GDM1 (cell line): ENCODE measurements at regions not wholly inside any gene's neighbourhood (a gene's known extent, or its start where the extent isn't known, plus 50 kb on each side); places are given as distances from the start of the nearest gene placed in this dataset.

Source experiments
- DNase-seq: peaks from one replicate; lab custom pipeline; 2025; lab: John Stamatoyannopoulos, UW

DNA sequence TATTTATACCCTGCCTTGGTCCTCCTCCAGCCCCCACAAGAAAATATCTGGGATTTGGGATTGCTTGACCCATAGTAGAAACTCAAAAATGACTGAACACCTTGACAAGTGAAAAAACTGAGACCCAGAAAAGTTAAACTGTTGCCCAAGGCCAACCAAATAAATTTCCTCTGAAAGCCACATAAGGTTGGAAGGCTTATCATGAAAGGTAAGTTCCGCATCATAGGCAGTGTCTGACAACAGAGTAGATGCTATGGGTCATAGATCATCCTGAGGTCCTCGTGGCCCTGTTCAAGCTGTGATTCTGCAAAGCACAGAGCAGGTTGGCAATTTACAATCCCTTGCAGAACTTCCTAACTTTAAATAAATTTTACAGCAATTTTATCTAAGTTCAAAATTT lies 140.8 kb upstream of the TSC22D2 start:
- DNase-seq = no peak

DNA sequence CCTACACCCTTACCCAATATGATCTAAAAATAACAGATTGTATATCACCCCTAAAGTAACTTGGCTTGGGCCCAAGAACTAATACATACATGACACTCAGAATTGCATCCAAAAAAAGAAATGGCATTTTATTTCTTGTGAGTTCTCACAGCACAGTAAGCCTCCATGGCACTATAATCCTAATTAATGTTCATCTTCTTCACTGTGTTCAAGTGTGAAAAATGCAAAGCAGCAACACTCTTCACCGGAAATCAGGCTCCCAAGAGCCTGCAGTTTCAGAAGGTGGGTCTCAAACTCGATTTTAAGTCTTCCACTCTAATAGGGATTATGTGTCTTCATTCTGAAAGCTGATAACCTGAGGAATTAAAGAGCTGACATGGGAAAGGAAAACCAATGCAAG lies 142.8 kb upstream of the TSC22D2 start:
- DNase-seq = no peak

DNA sequence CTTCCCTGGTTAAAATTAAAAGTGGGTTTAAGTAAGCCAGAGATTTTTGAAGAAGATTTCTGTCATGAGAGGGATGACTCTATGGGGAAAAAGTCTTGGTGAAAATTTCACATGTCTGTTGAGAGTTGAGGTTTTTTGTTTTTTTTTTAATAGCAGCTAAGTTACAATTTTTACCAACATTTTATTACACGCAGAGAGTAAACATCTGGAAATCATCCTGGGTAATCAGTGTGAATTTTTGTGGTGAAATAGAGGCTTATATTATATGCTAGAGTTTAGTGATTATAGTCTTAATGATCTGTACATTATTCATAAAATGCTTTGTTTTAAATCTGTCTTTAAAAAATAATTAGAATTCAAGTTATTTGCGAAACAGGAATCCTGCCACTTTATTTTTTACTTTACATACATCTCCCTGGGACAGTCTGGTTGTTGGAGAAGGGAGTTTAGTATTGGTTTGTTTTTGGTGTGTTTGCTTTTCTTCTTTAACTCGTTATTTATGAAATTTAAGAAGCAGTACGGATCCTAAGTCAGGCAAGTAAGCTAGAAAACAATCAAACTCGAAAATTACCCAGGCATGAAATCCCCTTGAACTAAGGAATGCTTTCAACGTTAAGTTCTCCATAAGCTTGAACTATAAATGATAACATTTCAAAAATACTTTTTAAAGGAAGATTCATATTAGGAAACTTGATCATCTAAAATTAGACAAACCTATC lies 143.4 kb upstream of the TSC22D2 start:
- DNase-seq = no peak

DNA sequence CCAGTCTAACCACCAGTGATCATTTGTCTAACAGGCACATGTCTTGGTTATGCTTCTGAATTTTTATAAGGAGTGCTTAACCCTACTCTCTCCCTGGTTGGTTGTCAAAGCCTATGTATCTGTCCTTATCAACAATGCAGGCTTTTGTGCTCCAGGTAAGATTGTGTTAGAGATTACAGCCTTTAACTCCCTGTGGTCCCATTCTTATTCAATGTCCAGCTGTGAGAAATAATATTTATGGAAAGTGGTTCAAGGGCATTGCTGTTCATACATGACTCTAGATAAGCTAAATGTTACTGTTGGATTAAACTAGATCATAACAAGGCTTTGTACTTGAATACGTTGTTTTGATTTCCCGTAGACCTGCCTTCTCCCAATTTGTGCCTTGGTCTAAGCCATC lies 146.1 kb upstream of the TSC22D2 start:
- no peak for DNase-seq

DNA sequence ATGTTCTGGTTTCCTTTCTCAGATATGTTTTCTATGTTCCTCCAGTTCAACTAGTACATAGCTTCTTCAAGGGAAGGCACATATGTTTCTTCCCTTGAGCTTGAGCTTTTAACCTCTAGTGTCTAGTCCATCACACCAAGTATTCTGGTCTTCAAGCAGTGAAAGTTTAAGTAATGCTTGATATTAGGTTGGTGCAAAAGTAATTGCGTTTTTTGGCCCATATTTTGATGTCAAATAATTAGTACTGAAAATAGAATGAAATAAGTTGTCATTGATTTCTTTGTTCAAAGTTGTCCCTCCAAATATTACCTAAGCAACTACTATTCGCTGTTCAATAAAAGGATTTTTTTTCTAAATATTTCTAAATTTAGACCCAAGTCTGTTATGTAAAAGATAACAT lies 146.7 kb upstream of the TSC22D2 start:
- no peak for DNase-seq

DNA sequence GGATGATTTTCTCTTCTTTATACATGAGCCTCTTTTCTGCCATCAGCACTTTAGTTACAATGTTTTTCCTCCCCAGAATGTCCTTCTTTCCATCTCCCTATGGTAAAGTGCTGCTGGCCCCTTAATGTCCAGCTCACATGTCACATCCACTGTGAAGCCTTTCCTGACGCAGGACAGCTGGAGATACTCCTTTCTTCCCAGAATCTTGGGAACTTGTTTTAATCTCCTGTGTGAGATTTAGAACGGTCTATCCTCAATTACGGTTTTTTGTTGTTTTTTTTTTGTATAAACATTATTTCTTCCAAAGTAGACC lies 147.7 kb upstream of the TSC22D2 start:
- no peak for DNase-seq

DNA sequence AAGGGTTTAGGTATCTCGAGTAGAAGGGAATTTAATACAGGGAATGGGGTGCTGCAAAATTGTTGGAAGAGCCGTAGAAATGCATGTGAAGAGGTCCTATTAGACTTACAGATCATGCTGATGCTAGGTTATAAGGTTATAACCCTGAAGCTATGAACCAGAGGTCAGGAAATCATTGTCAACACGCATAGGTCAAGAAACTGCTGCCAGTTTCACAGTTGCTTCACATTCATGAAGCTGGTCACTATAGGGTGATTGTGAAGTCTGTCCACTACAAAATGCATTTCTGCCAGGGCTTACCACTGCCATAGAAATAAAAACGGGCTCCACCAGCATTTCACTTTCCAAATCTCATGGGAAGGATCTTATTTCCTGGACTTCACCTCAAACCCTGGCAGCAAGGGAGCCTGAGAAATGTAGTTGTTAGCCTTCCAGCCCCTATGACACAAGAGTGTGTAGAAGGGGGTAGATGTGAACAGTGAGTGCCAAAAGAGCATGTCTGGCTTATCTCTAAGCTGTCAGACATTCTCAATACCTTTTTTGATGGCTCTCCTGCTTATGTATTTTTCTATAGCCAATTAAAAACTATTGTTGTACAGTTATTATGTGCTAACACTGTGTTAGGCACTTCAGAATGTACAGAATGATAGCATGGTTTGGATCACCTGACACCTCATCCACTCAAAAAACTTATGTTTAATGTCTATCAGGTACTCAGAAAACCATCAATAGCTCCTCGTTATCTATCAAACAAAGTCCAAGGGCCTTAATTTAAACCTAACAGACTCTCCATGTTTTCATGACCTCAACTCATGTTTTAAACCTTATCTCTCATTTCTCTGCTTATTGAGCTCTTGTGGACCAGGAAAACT lies 148.3 kb upstream of the TSC22D2 start:
- DNase-seq = no peak

DNA sequence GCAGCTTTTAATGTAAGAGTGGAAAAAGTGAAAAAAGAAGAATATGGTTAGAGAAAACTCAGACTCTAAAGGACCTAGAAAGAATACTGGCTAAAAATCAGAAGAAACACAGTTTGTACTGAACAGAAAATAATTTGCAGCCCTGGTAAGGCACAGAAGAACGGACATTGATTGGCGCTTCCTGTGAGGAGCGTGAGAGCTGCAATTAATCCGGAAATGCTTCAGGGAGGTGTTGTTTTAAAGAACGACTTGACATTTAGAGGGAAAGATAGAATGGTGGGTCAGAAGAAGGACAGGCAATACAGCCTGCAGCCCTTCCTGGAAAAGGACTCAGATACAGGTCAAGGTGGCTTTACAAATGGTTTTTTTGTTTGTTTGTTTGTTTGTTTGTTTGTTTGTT lies 151.3 kb upstream of the TSC22D2 start:
- no peak for DNase-seq

DNA sequence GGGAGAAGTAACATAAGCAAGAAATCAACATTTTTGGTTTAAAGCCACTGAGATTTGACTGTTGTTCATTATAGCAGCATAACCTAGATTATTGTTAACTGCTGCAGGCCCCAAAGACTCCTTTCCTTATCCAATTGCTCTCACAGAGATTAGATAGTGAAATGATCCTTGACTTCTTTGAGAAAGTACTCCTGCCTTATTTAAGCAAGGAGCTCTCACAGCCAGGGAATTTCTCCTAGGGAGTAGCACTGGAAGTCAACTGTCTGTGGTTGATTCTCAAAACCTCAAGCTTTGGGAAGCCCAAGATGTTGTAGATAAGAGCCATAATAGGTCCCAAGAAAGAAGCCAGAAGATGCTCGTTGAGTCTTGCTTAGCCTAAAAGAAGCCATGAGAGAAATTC lies 151.8 kb upstream of the TSC22D2 start:
- DNase-seq = no peak

DNA sequence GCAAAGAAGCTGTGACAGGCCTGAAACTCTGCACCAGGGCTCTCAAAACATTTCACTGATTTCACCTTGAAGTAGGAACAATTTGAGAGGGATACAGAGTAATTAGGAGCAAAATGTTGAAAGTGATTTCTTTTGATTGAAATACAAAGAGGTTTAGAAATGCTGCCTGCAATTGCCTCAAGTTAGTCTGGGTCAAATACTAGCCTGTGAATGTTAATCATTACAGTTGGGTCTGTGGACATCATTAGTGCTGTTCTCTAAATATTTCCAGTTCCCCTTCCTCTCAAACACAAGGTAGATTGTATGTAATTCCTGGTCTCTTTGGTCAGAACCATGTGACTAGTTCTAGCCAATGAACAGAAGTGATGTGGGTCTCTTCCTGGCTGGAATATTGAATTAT lies 152.3 kb upstream of the TSC22D2 start:
- DNase-seq = no peak

DNA sequence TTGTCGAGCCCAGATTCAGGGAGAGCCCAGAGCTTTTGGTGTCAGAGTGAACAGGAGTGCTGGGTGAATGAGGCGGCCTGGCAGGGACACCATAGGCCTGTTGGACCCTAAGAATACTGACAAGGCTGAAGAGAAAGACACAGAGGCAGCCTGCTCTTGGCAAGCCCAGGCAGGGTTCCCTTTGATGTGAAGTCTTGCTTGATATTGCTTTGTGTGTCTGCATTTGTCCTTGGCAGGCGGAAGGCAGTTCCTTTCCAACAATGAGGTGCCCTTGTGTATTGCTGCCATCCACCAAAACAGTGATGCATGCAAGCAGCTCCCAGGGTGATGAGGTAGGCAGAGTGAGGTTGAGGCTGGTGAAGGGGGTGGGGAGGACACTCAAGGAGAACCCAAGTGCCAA lies 152.7 kb upstream of the TSC22D2 start:
- DNase-seq = no peak

DNA sequence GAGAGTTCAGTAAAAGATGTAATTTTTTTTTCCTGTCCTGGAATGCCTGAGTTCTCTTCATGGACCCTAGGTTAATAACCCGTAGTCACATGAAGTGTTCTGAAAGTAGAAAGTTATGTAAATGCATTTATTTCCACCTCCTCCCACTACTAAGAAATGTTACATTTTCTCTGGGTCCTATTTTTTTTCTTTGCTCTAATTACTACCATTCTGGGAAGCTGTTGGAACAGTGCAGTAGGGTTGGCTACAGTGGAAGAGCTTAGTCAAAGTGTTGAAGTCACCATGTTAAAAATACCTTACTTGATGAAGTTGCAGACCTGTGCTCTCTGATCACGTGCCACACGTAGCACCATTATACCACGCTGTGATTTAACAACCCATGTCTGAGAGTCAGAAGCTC lies 153.8 kb upstream of the TSC22D2 start:
- DNase-seq = no peak

DNA sequence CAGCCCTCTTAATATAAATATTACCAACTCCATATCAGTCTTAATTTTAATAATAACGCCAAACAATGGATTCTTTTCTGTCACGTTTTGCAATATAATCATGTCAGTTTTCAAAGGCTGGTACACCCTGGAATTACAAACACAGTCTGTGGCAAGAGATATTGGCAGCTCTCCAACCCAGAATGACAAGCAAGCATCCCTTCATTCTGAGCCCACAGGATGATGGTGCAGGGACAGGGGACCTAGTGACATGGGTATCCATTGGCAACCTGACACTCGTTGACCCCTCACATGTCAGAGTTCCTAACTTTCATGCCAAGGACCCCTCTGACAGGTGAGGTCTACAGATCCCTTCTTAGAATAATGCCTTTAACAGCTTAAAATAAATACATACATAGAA lies 154.5 kb upstream of the TSC22D2 start:
- peak; percentile 65 for DNase-seq

DNA sequence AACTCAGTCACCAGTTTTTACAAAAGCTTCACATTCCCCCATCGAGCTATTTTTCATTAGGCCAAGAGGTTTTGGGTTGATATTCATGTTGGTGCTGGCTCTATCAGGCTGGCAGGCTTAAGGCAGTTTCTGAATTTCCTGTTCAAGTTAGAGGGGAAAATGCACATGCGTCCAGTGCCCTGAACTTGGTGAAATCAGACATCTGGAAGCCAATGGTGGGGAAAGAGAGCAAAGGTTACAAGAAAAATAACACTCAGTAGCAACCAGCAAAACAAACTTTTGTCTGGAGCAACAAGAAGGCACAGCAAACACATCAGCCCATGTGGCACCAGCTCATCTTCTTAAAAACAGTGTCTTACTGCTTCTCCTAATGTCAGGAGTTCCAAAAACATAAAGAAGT lies 155.6 kb upstream of the TSC22D2 start:
- no peak for DNase-seq

DNA sequence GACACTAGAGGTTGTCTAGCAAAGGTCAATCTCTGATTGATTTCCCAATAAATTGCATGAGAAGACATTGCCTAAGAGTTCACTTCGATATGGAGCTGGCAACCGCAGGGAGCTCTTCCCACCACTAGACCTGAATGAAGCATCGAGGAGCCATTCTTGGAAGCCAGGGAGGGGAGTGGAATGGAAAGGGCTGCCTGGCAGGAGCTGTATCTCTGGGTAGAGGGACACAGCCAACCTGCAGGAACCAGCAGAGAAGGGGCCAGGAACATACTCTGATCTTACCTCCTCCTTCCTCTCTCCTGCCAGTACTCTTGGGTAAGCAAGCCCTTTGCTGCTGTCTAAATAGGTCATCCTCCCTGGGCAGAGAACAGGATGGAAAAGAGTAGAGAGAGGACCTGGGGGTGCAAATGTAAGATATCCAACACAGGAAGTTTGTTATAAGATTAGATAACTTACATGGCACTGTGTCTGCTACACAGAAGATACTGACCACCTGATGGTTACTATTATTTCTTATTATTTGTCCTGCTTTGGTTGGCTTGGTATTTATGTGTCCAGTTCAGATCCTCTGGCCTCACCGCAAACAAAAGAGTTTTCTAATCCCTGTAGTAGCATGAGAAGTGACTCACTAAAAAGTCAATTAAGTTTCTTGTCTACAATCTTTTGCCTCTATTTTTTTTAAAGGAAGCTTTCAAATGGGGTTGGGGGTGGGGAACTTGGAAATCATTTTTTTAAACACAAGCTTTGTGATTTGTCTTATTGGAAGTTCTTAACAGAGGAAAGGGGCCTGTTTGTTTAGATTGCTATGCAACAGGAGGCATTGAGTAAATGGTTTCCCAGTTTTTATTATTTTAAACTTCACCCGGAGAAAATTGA lies 156.7 kb upstream of the TSC22D2 start:
- no peak for DNase-seq

DNA sequence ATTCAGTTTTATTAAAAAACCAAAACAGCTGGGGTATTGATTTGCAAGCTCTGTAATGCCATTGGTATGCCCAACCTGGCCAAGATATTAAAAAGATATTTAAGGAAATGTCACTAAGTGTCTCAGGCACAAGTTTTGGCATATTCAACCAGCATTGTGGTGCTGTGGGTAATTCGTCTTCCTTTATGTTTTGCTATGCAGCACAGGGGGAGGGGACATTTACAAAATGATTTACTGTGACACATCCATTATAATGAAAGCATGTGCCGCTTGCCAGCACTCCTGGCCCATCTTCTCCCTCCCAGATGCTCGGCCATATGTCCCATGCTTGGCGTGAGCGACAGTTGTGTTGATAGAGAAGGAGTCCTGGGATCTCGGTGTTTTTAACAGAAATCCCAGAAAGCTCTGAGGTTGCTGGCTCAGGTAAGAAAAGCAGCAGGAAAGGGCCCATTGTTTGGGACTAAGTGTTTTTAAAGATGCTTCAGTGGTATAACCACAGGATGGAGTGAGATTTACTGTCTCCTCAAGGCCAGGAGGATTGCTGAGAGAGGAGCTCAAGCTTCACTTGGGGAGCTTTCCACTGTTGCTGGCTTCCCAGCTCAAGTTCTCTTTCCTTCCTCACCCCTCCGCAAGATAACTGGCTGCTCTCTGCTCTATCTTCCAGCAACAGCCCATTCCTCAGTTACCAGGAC lies 158.2 kb upstream of the TSC22D2 start:
- DNase-seq = no peak

DNA sequence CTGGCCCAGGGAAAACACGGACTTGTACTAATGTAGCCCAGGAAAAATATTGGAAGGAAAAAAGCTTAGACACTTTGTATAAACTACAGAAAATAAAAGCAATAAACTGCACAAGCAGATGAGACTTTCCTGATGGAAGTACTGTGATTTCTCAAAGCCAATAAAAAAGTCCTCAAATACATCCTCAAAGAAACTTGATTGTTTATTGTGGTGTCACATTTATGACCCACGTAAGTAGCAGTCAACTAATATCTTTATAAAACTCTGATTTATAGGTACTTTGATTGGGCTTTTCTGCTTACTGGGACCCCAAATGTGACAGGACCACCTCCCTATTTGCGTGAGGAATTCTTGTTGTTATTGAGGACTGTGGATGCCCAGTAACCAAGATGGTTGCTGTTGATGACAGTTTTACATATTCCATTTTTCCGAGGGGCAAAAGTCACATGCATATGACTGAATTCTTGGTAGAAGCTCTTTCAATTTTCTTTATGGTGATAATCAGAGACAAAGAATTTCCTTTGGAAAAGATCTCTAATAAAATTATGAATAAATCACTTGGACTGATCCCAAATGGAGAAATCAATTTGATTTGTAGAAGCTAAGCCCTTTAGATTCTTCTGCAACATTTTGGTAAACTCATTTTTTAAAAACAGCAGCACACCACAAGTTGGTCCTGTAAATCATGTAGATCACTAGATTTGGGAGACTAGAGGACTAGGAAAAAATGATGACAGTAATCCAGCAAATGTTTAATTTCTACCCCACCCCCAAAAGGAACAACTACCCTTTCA lies 159.0 kb upstream of the TSC22D2 start:
- DNase-seq = no peak

DNA sequence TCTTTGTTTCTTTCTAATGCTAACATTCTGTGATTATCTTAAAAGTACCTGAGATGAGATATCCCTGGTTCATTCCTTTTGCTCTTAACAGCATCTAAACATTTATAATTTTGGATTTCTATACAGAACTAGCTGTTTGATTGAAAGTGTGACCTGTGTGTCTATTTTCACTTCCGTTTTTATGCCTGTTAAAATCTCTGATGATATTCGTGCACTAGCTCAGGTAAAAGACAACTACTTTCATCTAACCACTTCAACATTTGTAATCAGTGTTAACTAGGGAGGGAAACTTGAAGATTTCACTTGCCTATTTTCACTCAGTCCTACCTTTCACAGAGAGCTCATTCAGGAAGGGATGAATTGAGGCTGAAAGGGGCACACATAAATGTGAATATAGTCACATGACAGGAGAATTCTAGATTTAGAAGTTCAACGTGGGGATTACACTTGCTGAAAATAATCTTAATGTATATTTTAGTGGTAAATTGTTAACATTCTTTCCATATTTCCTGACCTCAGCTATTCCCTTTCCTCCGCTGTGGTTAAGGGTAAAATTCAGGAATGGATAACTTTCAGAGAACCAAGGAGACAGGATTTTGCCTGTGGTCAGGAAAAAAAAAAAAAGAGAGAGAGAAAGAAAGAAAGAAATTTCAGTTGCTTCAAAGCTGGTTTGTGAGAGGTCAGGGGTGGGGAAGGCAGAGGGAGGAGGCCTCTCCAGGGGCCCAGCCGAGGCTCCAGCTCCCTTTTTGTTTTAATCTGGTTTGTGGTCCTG lies 159.8 kb upstream of the TSC22D2 start:
- DNase-seq = no peak

DNA sequence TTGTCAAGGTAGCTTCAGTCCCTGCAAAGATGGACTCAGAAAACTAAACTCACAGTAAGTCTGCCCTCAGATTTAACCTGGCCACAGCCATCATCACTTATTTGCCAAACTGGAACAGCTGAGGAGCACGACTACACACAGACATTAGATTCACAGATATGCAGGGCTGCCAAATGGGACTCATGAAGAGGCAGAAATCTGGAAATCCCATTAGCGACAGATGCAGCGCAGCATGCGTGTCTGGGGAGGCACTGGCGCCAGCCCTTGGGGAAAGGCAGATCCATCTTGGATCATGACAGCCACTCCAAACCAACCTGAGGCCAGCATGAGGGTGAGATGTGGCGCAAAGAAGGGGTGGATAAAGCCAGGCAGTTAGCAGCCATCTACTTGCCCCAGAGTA lies 160.7 kb upstream of the TSC22D2 start:
- DNase-seq = no peak

DNA sequence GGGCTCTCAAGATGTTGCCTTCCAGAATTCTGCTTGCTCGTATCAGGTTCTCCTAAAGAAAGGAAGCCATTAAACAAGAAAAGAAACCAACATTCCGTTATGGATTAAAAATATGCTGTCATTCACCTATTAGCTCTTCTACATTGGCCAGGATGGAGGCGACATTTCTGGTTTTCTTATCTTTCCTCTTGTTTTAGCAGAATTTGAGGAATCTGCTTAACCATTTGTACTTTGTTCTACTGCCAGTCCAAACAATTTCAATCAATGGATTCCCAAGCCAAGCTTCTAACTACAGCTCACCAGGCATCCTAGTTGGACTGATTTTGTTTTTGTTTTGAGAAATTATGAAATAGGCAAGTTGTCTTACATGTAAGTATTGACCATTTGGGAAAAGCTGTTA lies 164.6 kb upstream of the TSC22D2 start:
- DNase-seq = no peak
